ENCODE measurements at regions not wholly inside any gene's neighbourhood (a gene's known extent, or its start where the extent isn't known, plus 50 kb on each side); places are given as distances from the start of the nearest gene placed in this dataset.

- no peaks in the 10 kb centered on the region for H3K9me3 ChIP-seq
- no peaks in the 10 kb centered on the region for H3K27me3 ChIP-seq
- no peak for ATAC-seq
- no peaks in the 10 kb centered on the region for H3K4me1 ChIP-seq
- no peak overlapping the region for H3K4me3 ChIP-seq
- intact Hi-C loops (cut with DNase I) = no loop called here
- DNase-seq = no peak
- TF ChIP-seq CTCF (IDR thresholded peaks at IDR 0.05) = no peak
- H3K27ac ChIP-seq = no peak overlapping the region
- H3K36me3 ChIP-seq = no peaks in the 10 kb centered on the region
Observed at GRCh38 chr15:31513178-31513577, 186.5 kb downstream of the KLF13 start.

- no peak for TF ChIP-seq CTCF (IDR thresholded peaks at IDR 0.05)
- no peak for DNase-seq
- intact Hi-C loops (cut with DNase I) = no loop called here
- Histone ChIP-seq H3K4me1 (no peaks in the 10 kb centered on the region), H3K9me3 (no peaks in the 10 kb centered on the region), H3K36me3 (no peaks in the 10 kb centered on the region), H3K27ac (no peak overlapping the region), H3K4me3 (no peak overlapping the region), H3K27me3 (no peaks in the 10 kb centered on the region)
- ATAC-seq = no peak
Observed at GRCh38 chr15:31516440-31516839, 189.8 kb downstream of the KLF13 start.

GRCh38 chr15:31516874-31517273 lies 190.2 kb downstream of the KLF13 start:
- no peaks in the 10 kb centered on the region for H3K27me3 ChIP-seq
- no peak overlapping the region for H3K27ac ChIP-seq
- intact Hi-C loops (cut with DNase I) = no loop called here
- no peaks in the 10 kb centered on the region for H3K36me3 ChIP-seq
- H3K9me3 ChIP-seq = no peaks in the 10 kb centered on the region
- no peak overlapping the region for H3K4me3 ChIP-seq
- ATAC-seq (no peak), DNase-seq (no peak)
- no peak for TF ChIP-seq CTCF (IDR thresholded peaks at IDR 0.05)
- no peaks in the 10 kb centered on the region for H3K4me1 ChIP-seq

- ATAC-seq (no peak), DNase-seq (no peak)
- H3K9me3 ChIP-seq = no peaks in the 10 kb centered on the region
- no peaks in the 10 kb centered on the region for H3K4me1 ChIP-seq
- H3K36me3 ChIP-seq = no peaks in the 10 kb centered on the region
- intact Hi-C loops (cut with DNase I) = no loop called here
- TF ChIP-seq CTCF (IDR thresholded peaks at IDR 0.05) = no peak
- no peaks in the 10 kb centered on the region for H3K27me3 ChIP-seq
- no peak overlapping the region for H3K27ac ChIP-seq
- no peak overlapping the region for H3K4me3 ChIP-seq
Observed at GRCh38 chr15:31517711-31518110, 191.1 kb downstream of the KLF13 start.

GRCh38 chr15:31522028-31522427 lies 195.4 kb downstream of the KLF13 start:
- Histone ChIP-seq H3K36me3 (no peaks in the 10 kb centered on the region), H3K9me3 (no peaks in the 10 kb centered on the region), H3K27ac (no peak overlapping the region), H3K27me3 (no peaks in the 10 kb centered on the region), H3K4me3 (no peak overlapping the region), H3K4me1 (no peaks in the 10 kb centered on the region)
- no peak for TF ChIP-seq CTCF (IDR thresholded peaks at IDR 0.05)
- intact Hi-C loops (cut with DNase I) = no loop called here
- DNase-seq (no peak), ATAC-seq (no peak)

GRCh38 chr15:31523027-31523654 lies 196.5 kb downstream of the KLF13 start:
- H3K4me3 ChIP-seq = no peak overlapping the region
- TF ChIP-seq CTCF (IDR thresholded peaks at IDR 0.05) = no peak
- no peak overlapping the region for H3K27ac ChIP-seq
- H3K4me1 ChIP-seq = no peaks in the 10 kb centered on the region
- no peak for DNase-seq
- H3K27me3 ChIP-seq = no peaks in the 10 kb centered on the region
- ATAC-seq = peak; percentile 12
- intact Hi-C loops (cut with DNase I) = no loop called here
- no peaks in the 10 kb centered on the region for H3K36me3 ChIP-seq
- no peaks in the 10 kb centered on the region for H3K9me3 ChIP-seq
